HG03103 (cell line): ENCODE measurements at regions not wholly inside any gene's neighbourhood (a gene's known extent, or its start where the extent isn't known, plus 50 kb on each side); places are given as distances from the start of the nearest gene placed in this dataset.

Experiments used
- ATAC-seq: cut with Tn5 transposase; IDR thresholded peaks from one replicate; pipeline ENCODE4 v1.9.1; 2021; ENCODE audit warnings: low read depth; ENCODE audit not compliant: unreplicated experiment

- ATAC-seq: no peak
Observed at GRCh38 chr6:76453270-76453669, 380.8 kb upstream of the IMPG1 start.

- no peak for ATAC-seq
Observed at GRCh38 chr6:76451926-76452709, 379.7 kb upstream of the IMPG1 start.

DNA sequence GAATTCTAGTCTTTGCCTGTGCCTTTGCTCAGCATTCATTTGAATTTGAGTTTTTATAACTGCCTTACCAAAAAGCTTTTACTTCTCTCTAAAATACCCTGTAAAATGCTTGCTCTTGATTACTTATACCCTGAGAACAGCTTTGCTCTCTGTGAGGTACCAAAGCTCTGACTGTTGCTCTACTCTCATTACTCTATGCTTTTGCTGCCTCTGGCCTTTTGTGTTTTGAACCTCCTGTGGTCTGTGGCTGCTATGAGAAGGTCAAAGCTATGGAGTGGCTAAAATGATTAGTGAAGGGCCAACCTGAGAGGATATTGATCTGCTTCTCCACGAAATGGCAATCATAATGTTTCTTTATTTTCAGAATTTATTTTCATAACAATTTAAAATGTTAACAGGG is 375.6 kb upstream of the IMPG1 start:
- no peak for ATAC-seq

DNA sequence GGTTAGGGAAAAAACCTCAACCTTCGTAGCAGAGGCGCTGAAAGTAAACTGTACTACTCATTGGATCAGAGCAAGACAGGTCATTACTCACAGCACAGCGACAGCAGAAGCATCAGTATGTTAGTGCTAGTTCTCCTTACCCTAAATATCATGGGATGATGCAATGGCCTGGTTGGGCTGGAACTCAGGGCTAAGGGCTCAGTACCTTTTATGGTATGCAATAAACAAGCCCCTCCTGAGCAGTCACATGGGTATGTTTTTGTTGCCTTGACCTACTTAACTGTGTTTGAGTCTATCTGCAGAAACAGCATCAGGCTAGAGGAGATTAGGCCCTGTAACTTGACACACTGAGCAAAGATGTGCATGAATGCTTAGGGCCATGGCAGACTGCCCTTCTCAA is 369.4 kb upstream of the IMPG1 start:
- ATAC-seq: no peak

GRCh38 chr6:76439811-76440210 is 367.3 kb upstream of the IMPG1 start:
- ATAC-seq: no peak

DNA sequence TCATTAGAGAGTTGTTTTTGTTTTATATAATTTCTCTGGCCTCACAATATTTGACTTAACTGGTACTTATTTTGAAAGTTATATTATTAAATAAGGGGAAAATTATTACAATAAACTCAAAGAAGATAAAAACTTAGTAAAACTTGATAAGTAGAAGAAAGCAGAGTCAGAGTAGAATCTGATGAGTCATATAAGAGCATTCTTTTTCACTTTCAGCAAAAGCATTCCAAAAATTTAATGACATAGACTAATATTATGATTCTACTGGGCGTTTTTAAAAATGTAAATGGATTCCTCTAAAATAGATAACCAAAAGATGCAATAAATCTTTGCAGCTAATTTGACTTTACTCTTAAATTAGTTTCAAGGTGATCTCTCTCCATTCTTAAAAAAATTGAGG is 366.3 kb upstream of the IMPG1 start:
- no peak for ATAC-seq

DNA sequence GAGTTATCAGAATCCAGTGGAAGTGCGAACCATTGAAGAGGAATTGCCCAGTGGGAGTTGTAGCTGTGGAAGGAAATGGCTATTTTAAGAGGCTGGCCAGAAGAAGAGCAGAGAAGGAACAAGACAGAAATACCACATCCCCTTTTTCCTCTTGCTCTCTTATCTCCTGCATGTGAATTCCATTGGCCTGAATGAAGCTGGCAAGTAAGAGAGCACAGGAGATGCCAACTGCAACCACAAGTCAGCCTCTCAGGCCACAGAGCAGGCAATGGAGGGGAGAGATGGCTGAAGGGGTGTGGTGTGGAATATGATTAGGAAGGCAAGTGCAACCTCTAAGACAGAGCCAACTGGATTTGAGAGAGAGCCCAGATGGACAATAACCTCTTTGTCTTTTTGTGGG is 362.7 kb upstream of the IMPG1 start:
- ATAC-seq: no peak

DNA sequence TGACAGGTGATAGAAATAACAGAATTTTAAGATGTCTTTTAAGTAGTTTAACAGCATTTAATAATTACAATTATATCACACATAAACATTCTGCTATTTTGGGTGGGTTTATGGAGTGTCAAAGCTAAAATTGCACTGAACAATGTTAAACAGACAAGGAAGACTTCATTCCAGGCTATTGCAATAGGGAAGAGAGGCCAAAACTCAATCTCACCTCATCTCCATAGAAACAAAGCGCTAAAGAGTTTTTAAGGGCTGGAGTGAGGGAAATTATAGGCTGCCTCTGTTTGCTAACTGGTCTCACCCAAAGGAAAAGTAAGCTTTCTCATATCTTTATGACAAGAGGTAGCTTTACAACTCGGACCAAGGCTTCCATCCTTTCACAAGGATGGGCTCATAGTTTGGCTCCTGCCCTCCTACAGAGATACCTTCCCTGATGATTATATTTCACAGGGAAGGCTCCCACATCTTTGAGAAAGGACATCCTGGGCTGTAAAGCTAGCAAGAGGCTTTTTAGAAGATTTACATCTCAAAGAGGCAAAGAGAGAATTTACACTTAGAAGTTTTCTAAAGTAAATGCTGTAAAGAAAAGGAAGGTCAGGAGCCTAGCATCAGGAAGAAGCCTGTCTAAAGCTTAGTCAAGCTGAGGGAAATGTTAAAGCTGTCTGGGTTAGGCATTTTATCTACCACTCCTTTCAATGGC is 350.2 kb upstream of the IMPG1 start:
- no peak for ATAC-seq

- ATAC-seq: no peak
Observed at GRCh38 chr6:76420094-76420493, 347.6 kb upstream of the IMPG1 start.

- no peak for ATAC-seq
Observed at GRCh38 chr6:76418560-76419223, 346.2 kb upstream of the IMPG1 start.

DNA sequence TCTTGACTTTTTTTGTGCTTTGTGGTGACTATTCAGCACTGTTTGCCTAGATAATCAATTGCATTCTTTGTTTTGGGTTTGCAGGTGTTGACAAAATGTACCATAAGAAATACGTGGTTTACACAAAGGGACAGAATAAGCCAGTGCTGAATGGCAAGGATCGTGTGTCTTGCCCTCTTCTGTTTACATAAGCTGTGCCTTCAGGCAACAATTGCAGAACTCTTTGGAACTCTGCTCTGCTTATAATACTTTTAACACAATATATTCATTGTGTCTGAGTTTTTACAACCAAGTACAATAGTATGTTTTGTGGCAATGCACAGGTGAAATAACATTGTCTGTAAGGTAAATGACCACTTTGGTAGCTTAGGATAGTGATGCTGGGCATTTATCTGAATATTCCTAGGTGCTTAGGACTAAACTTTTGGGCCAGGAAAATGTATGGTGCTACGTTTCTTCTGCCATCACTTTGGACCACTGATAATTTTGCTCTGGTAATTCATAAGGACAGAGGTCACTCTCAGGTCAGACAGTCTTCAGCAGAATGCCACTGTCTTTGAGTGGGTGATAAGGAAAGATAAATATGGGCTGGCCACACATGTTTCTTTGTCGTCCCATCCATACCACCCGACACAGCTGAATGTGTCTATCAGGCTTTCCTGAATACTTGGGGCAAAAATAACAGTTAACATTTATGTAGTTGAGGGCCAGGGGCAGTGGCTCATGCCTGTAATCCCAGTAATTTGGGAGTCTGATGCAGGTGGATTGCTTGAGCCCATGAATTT is 344.6 kb upstream of the IMPG1 start:
- ATAC-seq: no peak

GRCh38 chr6:76403064-76403463 is 330.6 kb upstream of the IMPG1 start:
- ATAC-seq: no peak

DNA sequence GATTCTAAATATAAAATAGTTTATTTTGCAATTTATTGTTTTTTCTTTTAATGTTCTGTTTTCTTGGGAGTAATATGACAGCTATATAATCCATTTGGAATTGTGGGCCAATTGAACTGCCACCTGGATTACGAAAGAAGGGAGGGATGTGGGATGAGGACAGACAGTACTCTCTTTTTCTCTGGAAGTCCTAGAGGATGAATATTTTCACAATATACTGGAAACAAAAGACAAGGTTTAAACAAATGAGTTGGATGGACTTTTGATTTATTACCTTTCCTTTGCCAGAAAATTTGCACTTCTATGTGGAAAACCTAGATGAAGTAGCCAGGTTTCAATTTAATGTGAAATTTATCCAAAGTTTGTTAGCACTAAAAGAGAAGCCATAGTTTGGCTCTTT is 325.5 kb upstream of the IMPG1 start:
- ATAC-seq: no peak

DNA sequence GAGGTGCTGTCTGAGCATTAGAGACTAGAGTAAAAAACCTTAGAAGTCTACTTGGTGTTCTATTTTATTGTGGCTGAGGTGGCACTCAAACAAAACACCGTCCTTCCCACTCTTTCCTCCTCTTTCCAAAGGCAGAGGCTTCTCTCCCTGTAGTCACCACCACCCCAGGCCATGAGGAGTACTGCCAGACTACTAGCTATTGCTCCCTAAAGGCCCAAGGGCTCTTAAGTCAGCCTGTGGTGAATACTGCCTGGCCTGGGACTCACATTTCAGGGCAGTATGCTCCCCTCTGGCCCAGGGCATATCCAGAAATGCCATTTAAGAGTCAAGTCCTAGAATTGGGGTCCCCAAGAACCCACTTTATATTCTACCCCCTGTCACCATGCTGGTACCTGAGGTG is 309.7 kb upstream of the IMPG1 start:
- no peak for ATAC-seq

- ATAC-seq: no peak
Observed at GRCh38 chr6:76381612-76382011, 309.1 kb upstream of the IMPG1 start.

DNA sequence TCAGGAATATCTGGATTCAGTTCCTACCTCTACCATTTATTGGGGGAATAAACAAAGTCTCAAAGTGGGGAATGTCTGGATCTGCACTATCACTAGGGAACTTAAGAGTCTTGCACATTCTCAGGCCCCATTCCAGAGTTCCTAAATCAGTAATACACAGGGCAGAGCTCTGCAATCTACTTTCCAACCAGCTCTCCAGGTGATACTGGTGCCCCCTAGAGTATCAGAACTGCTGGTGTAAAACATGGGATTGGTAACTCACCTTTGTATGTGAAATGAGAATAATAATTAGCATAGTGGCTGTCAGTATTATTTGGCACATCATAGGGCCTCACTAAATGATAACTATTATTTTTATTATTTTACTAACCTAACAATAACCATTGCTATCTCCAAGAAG is 278.8 kb upstream of the IMPG1 start:
- no peak for ATAC-seq

DNA sequence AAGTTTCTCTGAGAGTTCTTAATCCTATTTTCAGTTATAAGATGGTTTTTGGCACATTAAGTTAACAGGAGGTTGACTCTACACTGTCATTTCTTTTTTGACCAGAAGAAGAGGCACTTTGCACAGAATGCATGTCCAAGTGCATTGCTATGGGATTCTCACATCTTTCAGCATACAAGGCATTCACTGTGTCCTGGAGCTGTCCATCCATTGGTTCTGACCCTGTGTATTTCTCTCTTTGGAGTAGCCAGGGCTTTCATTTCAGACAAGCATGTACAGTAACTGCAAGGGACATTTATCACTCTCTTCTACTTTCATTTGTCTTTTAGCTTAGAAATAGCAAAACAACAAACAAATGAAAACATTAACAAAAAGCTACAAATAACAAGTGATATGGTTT is 275.1 kb upstream of the IMPG1 start:
- no peak for ATAC-seq

GRCh38 chr6:76342611-76343160 is 270.2 kb upstream of the IMPG1 start:
- ATAC-seq: no peak

DNA sequence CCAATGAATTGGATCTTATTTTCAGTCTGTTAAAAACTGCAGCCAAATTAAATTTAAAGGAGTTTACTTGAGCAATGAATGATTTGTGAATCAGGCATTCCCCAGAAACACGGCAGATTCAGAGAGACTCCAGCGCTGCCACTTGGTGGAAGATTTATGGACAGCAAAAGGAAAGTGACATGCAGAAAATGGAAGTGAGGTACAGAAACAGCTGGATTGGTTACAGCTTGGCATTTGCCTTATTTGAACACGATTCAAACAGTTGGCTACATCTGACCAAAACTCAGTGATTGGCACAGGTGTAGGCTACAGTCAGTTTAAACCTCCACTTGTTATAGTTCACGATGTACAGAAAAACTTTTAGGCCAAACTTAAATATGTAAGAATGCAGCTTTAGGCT is 257.6 kb upstream of the IMPG1 start:
- no peak for ATAC-seq

DNA sequence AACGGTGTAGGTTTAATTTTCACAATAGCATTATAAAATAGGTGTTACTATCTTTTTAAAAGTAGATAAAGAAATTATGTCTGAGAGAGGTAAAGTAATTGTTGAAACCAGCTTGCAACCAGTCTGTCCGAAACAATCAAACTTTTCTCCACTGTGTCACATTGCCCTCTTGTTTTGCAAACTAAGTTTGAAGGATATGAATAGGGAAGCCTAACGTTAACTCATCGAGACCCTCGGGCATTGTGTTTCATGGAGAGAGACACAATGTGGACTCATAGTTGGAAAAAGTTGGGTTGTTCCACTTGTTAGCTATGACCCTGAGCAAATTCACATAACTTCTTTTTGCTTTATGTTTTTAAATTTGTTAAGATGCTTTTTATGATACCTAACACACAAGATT is 254.4 kb upstream of the IMPG1 start:
- ATAC-seq: no peak
